ENCODE measurements at regions not wholly inside any gene's neighbourhood (a gene's known extent, or its start where the extent isn't known, plus 50 kb on each side); places are given as distances from the start of the nearest gene placed in this dataset.

- intact Hi-C loops (cut with micrococcal nuclease; ENCODE audit: unreplicated experiment), result no loop called here
- Histone ChIP-seq H3F3A (ENCODE audit: insufficient read depth, low read depth) (no peaks in the 10 kb centered on the region), H3K27ac (no peak overlapping the region), H3K79me2 (ENCODE audit: low read depth) (no peaks in the 10 kb centered on the region), H2AFZ (no peak overlapping the region), H3K27me3 (ENCODE audit: insufficient read depth, low read depth) (no peaks in the 10 kb centered on the region), H3K4me2 (no peak overlapping the region), H4K20me1 (ENCODE audit: insufficient read depth) (no peaks in the 10 kb centered on the region), H3K4me3 (no peak overlapping the region), H3K9me2 (ENCODE audit: insufficient read depth) (no peaks in the 10 kb centered on the region), H3K36me3 (ENCODE audit: low read depth) (no peaks in the 10 kb centered on the region), H3K9me3 (ENCODE audit: insufficient read depth, low read depth) (no peaks in the 10 kb centered on the region), H3K4me1 (replicated peaks; ENCODE audit: insufficient read depth) (no peaks in the 10 kb centered on the region)
- BruUV-seq (replicated peaks), result no TSS peak
- no peak for DNase-seq
- POLR2A ChIA-PET (ENCODE audit: unreplicated experiment), result no interaction called here
- CTCF ChIA-PET, result no interaction called here
- TF ChIP-seq, protein P1, sequence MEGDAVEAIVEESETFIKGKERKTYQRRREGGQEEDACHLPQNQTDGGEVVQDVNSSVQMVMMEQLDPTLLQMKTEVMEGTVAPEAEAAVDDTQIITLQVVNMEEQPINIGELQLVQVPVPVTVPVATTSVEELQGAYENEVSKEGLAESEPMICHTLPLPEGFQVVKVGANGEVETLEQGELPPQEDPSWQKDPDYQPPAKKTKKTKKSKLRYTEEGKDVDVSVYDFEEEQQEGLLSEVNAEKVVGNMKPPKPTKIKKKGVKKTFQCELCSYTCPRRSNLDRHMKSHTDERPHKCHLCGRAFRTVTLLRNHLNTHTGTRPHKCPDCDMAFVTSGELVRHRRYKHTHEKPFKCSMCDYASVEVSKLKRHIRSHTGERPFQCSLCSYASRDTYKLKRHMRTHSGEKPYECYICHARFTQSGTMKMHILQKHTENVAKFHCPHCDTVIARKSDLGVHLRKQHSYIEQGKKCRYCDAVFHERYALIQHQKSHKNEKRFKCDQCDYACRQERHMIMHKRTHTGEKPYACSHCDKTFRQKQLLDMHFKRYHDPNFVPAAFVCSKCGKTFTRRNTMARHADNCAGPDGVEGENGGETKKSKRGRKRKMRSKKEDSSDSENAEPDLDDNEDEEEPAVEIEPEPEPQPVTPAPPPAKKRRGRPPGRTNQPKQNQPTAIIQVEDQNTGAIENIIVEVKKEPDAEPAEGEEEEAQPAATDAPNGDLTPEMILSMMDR (conservative IDR thresholded peaks at IDR 0.05), result no peak
- no peak for TF ChIP-seq EZH2 (IDR thresholded peaks at IDR 0.05; ENCODE audit: low read depth)
Measured at GRCh38 chr7:10677668-10678232, 295.9 kb upstream of the PHF14 start.

- CTCF ChIA-PET, result no interaction called here
- intact Hi-C loops (cut with micrococcal nuclease; ENCODE audit: unreplicated experiment), result no loop called here
- no peaks in the 10 kb centered on the region for H3K79me2 ChIP-seq (ENCODE audit: low read depth)
Measured at GRCh38 chr7:10684606-10685005, 289.1 kb upstream of the PHF14 start.

DNA sequence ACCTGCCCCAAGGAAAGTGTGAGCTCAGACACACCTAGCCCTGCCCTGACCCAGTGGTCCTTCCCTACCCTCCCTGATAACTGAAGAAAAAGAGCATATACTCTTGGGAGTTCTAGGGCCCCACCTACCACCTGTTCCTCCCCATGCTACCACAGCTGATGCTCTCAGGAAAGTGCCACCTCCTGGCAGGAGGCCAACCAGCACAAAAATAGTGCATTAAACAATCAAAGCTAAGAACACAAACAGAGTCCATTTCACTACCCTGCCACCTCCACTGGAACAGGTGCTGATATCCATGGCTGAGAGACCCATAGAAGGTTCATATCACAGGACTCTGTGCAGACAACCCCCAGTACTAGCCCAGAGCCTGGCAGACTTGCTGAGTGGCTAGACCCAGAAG lies 288.6 kb upstream of the PHF14 start:
- Histone ChIP-seq H3K9me3 (ENCODE audit: insufficient read depth, low read depth) (no peaks in the 10 kb centered on the region), H3K27me3 (ENCODE audit: insufficient read depth, low read depth) (no peaks in the 10 kb centered on the region), H3K79me2 (ENCODE audit: low read depth) (no peaks in the 10 kb centered on the region), H3K4me2 (no peak overlapping the region), H3K27ac (no peak overlapping the region), H3K4me1 (replicated peaks; ENCODE audit: insufficient read depth) (no peaks in the 10 kb centered on the region), H2AFZ (no peak overlapping the region), H3F3A (ENCODE audit: insufficient read depth, low read depth) (no peaks in the 10 kb centered on the region), H4K20me1 (ENCODE audit: insufficient read depth) (no peaks in the 10 kb centered on the region), H3K4me3 (no peak overlapping the region), H3K36me3 (ENCODE audit: low read depth) (no peaks in the 10 kb centered on the region), H3K9me2 (ENCODE audit: insufficient read depth) (no peaks in the 10 kb centered on the region)
- intact Hi-C loops (cut with micrococcal nuclease; ENCODE audit: unreplicated experiment), result no loop called here
- ChIA-PET POLR2A (ENCODE audit: unreplicated experiment) (interaction anchor here (0.7 kb wide), 1 partner anchor 1355 kb away, joined by 6 read pairs; no protein-coding TSS in a partner anchor), CTCF (no interaction called here)
- DNase-seq, result no peak
- TF ChIP-seq, protein P1 (conservative IDR thresholded peaks at IDR 0.05), result no peak
- no peak for TF ChIP-seq EZH2 (IDR thresholded peaks at IDR 0.05; ENCODE audit: low read depth)
- BruUV-seq (replicated peaks), result no TSS peak

More at GRCh38 chr7:10684606-10685005, 289.1 kb upstream of the PHF14 start:
- Histone ChIP-seq H3K4me3 (no peak overlapping the region), H4K20me1 (ENCODE audit: insufficient read depth) (no peaks in the 10 kb centered on the region), H3K27ac (no peak overlapping the region), H3K27me3 (ENCODE audit: insufficient read depth, low read depth) (no peaks in the 10 kb centered on the region), H3K36me3 (ENCODE audit: low read depth) (no peaks in the 10 kb centered on the region), H3K4me1 (replicated peaks; ENCODE audit: insufficient read depth) (no peaks in the 10 kb centered on the region), H3K9me2 (ENCODE audit: insufficient read depth) (no peaks in the 10 kb centered on the region), H3K4me2 (no peak overlapping the region), H3F3A (ENCODE audit: insufficient read depth, low read depth) (no peaks in the 10 kb centered on the region), H3K9me3 (ENCODE audit: insufficient read depth, low read depth) (no peaks in the 10 kb centered on the region), H2AFZ (no peak overlapping the region)
- POLR2A ChIA-PET (ENCODE audit: unreplicated experiment), result no interaction called here
- no peak for DNase-seq
- TF ChIP-seq, protein P1 (conservative IDR thresholded peaks at IDR 0.05), result no peak
- TF ChIP-seq EZH2 (IDR thresholded peaks at IDR 0.05; ENCODE audit: low read depth), result no peak
- no TSS peak for BruUV-seq (replicated peaks)
